ENCODE measurements at regions not wholly inside any gene's neighbourhood (a gene's known extent, or its start where the extent isn't known, plus 50 kb on each side); places are given as distances from the start of the nearest gene placed in this dataset.
"Not testable (repeated sequence)": the region's sequence is repeated elsewhere in the genome, so short reads cannot be mapped to it uniquely, and the experiment has no call there.

DNA sequence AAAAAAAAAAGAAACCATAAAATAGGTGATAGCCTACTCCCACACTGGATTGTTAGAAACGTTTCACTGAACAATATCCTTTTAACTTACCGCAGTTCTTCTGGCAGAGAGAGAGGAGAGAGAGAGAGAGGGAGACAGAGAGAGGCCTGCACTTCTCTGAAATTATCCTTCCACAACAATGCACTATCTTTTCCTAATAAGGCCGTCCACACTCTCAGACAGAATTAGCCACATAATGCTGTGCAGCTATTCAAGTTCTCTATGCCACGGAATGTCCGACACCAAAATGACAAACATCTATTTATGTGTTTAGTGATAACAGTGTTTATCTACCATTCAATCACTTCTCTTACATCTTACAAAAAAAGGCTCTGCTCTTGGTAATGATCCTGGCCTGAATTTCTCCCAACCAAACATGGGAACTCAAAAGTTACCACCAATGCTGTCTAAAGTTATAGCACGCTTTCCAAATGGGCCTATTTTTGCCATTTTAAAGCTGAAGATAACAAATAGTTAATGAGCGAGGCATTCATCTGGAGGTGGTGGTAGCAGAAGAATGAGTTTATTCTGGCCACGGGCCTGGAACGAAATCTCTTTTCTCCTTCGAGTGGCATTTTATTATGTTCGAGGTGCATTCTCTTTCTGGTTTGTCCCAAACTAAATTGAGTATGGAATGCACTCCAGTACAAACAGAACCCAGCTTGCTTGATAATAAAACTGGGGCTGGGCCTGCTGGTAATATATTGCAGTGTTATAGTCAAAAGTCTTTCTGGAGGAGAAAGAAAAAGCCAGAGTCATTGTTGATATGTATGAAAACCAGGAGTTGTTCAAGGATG, 160.2 kb upstream of the SVIL start:
- peak; percentile 54 for DNase-seq (ENCODE audit: low spot score)

DNA sequence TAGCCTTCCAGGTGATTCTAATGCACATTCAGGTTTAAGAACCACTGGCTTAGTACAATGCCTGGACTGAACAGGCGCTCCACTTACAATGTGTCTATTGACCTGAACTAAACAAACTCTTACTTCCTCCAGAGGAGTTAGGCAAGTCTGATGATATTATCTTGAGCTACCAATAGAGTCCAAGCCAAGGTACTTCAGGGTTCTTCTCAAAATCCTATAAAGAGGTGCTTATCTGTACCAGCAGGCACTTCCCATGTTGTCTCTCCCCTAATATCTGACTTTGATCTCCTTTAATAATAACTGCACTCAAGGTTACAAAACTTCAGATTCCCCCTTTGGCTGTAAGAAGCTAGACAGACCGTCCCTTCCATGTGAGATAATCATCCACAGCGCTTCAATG, 157.0 kb upstream of the SVIL start:
- no peak for DNase-seq (ENCODE audit: low spot score)

DNA sequence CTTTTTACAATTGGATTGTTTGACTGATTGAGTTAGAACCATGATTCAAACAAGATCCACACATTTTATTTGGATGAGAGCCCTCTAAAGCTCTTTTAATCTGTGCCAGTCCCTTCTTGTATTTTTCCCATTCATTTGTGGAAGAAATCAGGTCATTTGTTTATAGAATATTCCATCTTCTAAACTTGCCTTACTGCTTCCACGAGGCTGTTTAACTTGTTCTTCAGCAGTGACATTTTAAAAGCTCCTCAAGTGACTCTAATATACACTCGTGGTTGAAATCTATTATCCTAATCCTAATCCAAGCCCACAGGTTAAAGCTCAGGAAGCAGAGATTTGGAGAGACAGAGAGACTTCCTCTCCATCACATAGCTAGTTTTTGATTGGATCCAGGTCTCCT, 155.4 kb upstream of the SVIL start:
- no peak for DNase-seq (ENCODE audit: low spot score)

DNA sequence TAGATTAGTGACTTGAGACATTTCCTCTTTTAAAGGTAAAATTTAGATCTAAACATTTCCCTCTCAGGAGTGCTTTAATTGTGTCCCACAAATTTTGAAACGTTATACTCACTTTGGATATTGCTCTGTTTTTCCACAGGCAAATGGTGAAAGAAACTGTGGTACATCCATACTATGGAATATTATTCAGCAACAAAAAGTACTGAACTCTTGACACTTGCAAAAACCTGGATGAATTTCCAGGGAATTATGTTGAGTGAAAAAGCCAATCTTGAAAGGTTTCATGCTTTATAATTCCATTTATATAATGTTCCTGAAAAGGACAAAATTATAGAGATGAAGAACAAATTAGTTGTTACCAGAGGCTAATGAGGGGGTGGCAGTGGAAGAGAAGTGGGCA, 153.3 kb upstream of the SVIL start:
- DNase-seq (ENCODE audit: low spot score) = no peak

DNA sequence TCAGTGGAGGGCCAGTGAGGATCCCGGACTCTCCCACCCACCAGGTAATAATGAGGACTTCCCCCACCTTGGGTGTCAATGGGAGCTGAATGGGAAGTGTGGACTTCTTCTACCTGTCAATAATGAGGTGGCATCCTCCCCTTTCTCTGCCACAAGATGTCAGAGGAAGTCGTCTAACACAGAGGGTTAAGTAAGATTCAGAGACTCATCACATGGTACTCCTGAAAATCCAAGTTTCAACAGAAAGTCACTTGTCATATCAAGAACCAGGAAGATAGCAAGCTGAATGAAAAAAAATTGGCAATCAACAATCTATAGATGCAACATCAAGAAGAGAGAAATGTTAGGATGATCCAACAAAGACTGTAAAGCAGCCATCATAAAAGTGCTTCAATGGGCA, 150.9 kb upstream of the SVIL start:
- DNase-seq (ENCODE audit: low spot score) = no peak

DNA sequence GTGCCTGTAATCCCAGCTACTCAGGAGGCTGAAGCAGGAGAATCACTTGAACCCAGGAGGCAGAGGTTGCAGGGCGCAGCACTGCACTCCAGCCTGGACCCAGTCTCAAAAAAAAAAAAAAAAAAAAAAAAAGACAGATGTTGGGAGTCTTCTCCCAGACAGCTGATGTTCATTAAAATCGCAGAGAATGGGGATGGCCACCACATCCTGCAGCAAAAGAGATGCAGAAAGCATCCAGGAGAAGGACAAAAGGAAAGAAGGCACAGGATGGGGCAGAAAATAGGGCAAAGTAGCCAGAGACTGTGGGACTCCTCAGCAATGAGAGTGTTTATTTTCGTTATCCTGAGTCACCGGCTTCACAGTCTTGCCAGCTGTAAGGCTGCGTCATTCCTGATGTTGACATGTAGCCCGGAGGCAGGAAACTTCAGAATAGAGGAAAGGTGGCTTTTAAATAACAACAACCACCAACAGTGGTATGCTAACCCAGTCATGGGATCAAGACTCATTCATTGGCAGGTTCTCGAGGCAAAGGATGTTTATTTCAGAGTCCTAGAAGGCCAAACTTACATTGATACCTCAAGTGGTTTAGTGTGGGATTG, 149.5 kb upstream of the SVIL start:
- DNase-seq (ENCODE audit: low spot score) = peak; percentile 78

DNA sequence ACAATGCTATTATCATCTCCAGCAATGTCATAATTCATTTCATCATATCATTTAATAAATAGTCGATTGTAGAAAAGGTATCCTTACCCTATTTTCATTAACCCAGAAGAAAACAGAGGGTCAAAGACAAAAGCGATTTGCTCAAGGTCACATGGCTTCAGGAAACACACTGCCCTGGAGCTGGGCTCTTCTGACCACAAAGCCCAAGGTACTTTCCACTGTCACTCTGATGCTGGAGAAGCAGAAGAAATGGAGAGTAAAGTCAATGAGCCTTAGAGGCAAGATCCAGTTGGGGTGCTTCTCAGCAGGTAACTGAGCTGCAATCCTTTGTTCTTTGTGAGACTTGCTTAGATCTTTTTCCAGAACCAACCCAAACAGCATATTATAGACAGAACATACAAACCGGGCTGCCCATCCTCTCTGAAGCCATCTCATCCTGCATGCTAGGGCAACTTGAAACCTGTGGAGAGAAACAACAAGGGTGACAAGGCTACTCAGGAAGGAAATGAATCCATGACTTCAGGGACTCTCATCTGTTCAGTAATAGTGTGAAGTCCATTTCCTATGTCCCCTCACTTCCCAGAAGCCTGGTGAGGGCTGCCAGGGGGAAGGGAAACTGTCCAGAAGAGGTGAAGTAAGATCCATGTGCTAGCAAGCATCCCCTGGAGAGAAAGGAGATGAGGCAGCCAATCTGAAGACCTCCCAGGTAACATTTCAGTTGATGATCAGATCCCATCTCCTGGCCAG, 148.6 kb upstream of the SVIL start:
- no peak for DNase-seq (ENCODE audit: low spot score)

DNA sequence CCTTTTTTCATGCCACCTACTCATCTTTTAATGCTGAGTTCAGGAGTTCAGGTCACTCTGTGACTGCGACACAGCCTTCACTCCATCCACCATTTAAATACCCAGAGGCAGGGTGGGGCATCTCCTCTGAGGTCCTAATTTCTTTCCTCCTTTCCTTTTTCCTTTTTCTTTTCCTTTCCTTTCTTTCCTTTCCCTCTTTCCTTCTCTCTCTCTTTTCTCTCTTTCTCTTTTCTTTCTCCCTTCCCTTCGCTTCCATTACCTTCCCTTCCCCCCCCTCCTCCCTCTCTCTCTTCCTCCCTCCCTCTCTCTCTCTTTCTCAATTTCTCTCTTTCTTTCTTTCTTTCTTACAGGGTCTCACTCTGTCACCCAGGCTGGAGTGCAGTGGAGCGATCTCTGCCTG, 145.9 kb upstream of the SVIL start:
- DNase-seq (ENCODE audit: low spot score) = no peak

DNA sequence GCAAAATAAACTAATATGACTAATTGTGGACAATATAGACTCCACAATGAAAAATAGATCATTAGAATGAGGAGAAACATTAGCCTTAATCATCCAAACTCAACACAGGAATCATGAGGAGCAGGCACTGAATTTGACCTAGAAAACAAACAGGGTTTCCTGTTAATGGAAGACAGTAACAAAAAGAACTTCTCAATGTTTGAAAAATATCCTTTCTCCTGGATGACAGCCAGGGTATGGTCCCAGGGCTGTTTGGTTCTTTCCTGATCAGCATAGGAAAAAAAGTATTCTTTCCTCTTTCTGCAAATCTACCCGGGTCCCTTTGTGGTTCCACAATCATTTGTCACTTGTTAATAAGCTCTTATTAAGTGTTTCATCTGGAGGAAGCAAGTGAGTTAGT, 145.3 kb upstream of the SVIL start:
- no peak for DNase-seq (ENCODE audit: low spot score)

DNA sequence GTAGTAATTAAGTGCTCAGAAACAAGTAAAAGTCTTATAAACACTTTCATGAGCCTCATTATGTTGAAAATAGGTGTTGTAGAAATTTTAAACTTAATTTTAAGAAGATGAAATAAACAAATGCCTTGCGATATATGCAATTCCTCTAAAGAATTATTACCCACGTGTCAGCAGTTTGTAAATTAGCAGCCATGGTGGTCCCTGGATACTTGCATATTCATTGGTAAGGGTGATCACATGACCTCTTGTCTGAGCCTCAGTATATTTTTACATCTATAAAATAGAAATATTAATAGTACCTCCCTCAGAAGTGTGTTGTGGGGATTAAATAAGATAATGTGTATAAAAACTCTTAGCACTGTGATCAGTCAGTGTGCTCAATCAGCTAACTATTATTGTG, 141.5 kb upstream of the SVIL start:
- no peak for DNase-seq (ENCODE audit: low spot score)

DNA sequence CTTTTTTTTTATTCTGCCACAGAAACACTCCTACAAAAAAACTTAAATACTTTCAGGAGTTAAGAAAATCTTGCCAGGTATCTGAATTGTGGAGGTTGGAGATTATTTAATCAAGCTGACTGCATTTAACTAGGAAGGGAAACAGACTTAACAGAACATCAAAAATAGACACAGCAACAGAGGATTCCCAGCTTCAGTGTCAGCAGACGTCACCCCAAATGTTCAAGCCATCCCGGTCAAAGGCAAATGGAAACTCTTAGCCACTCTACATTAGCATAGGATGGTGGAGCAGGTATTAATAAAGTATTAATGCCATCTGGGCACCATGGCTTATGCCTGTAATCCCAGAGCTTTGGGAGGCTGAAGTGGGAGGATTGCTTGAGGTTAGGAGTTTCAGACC, 139.7 kb upstream of the SVIL start:
- DNase-seq (ENCODE audit: low spot score) = no peak

DNA sequence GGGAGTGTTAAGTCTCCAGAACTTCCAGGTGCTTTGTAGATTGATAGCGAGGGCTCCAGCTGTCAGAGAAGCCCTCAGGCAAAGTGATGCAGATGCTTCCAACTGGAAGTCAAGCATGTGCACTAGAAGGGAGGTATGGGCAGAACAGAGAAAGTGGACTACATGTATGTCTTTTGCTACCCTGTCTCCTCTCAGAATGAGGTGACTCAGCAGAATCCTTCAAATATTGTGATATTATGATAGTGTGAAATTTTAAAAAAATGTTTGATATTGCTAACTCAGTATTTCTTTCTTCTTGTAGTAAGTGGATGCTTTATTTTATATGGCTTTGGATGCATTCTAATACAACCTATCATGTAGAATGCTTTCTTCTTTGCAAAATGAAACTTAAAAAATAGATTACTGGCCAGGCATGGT, 138.9 kb upstream of the SVIL start:
- no peak for DNase-seq (ENCODE audit: low spot score)

DNA sequence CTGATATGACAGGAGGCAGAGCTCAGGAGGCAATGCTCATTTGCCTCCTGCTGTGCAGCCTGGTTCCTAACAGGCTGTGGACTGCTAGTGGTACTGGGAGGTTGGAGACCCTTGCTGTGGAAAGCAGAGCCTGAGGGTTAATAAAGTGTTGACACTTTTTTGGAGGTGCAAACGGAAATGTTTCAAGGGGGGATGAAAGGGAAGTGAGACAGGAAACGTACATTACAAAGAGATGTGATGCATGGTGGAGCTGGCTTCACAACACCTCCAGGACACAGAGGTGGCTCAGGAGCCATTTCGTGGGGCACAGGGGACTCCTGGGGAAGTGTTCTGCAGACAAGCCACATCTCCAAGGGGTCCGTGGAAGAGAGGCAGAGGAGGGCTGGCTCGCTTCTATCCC, 137.6 kb upstream of the SVIL start:
- no peak for DNase-seq (ENCODE audit: low spot score)

DNA sequence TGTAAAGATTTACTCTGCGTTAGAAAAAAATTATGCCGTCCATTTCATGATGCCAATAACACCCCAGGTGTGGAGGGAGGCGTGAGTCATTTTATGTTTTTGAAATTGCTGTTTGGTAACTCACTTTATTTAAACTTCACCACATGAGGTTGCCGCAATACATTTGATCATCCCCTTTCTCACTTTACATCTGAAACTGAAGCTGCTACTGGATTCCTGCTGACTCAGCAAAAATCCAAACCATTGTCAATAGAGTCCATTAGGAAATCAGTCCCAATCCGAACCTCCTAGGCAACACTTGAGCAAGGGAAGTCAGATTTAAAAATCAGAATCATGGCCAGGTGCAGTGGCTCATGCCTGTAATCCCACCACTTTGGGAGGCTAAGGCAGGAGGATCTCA, 136.6 kb upstream of the SVIL start:
- no peak for DNase-seq (ENCODE audit: low spot score)

DNA sequence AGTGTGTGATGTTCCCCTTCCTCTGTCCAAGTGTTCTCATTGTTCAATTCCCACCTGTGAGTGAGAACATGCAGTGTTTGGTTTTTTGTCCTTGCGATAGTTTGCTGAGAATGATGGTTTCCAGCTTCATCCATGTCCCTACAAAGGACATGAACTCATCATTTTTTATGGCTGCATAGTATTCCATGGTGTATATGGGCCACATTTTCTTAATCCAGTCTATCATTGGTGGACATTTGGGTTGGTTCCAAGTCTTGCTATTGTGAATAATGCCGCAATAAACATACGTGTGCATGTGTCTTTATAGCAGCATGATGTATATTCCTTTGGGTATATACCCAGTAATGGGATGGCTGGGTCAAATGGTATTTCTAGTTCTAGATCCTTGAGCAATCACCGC, 134.5 kb upstream of the SVIL start:
- DNase-seq (ENCODE audit: low spot score) = not testable (repeated sequence)

DNA sequence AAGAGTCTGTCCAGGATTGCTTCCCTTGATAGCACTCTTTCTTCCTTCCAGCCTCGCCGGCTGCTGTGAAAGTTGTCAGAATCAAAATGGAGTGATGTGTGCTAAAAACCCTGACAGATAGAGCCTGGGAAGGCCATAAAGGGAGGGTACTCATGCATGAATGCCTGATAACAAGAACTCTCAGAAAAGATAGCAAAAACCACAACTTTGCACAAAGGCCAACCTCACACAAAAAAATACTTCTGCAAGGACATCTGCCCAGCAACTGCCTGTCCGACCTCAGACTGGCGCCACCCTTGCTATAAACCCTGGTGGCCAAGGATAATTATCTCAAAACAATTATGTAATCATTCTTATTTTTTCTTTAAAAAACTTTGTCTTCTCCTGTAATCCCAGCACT, 133.2 kb upstream of the SVIL start:
- DNase-seq (ENCODE audit: low spot score) = no peak

DNA sequence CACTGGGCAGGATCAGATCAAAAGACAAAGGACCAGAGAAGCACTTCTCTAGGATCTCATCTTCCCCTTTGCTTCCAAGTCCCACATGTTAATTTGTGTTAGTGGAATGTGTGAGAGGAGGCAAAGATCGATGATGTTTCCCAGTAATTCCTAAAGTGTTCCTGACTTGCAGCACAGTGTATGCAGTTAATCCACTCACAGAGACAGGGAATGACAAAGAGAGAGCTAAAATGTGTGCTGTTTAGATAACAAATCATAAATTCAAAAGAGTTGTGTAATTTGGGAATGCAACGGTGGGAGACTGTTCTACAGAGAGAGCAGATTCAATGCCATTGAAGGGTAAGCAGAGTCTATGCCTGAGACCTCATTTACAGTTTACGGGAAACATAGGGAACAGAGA, 132.0 kb upstream of the SVIL start:
- no peak for DNase-seq (ENCODE audit: low spot score)

DNA sequence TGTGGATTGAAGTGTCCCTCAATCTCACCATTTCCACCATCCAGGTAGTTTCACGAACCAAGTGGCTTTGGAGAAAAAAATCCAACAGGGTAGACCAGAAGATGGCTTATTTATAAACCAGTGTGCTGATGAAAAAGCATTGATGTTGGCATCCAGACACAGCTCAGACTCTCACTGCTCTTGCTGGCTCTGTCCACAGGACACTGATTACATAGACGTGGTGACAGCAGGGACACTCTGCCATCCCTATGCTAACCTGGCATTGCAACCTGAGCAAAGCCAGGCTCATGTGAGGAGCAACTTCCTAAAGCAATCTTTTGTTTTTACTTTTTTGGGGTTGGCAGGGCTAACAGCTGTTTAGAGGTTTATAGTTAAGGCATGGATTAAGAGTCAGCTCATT, 130.6 kb upstream of the SVIL start:
- DNase-seq (ENCODE audit: low spot score) = no peak

DNA sequence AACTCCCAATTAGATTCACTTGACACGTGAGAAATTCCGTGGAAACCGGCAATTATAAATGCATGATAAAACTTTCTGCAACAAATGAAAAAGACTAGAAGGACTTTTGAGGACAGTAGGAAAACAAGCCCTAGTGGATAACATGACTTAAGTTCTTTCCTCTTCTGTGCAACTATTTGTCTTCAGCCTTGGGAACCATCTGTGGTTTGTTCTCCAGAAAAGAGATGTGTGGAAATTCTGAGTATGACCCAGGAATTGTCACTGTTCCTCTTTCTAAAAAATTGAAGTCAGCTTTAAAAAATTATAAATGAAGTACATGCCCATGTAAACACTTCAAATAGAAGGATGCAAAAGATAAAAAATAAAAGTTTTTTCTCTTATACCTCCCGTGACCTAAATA, 128.6 kb upstream of the SVIL start:
- DNase-seq (ENCODE audit: low spot score) = no peak

DNA sequence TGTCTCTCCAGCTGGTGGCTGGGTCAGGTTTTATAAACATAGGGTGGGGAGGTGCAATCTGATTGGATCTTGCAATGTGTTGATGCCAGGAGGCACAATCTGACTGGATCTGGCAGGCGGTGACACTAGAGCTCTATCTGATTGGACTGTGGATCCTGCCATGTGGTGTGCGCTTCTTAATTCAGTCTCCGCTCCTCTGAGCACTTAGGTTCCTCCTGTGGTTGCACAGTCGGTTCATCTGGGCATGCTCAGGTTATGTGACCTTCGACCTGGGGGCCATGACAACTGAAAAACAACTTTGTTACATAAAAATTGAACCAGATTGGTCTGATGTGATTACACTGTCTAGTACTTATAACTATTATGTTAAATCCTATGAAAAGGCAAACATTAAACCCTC, 127.1 kb upstream of the SVIL start:
- no peak for DNase-seq (ENCODE audit: low spot score)

DNA sequence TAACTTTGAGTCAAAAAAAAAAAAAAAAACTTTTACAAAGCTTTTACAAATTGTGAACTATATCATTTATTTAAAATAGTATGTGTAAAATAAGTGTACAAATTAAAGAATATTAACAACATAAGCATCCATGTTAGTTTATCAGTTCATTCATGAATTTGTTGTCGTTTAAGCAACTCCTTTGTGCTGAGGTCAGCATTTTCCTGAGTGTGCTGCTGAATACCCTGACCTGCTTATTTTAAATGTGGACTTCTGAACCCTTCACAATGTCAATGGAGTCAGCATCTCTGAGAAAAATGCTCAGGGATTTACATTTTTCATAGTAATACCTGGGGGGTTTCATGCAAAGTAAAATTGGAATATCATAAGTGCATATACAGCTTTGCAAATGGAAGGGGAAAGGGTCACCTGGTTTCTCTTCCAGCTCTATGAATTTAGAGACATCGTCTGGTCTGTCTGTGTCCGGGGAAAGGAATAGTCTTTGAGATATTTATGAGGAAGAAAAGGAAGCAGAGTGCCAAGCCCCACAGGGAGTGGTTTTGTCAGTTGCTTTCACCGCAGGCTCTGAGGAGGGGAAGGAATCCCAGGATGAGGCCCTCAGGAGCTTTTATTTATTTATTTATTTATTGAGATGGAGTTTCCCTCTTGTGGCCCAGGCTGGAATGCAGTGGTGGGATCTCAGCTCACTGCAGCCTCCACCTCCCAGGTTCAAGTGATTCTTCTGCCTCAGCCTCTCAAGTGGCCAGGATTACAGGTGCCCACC, 125.5 kb upstream of the SVIL start:
- no peak for DNase-seq (ENCODE audit: low spot score)

DNA sequence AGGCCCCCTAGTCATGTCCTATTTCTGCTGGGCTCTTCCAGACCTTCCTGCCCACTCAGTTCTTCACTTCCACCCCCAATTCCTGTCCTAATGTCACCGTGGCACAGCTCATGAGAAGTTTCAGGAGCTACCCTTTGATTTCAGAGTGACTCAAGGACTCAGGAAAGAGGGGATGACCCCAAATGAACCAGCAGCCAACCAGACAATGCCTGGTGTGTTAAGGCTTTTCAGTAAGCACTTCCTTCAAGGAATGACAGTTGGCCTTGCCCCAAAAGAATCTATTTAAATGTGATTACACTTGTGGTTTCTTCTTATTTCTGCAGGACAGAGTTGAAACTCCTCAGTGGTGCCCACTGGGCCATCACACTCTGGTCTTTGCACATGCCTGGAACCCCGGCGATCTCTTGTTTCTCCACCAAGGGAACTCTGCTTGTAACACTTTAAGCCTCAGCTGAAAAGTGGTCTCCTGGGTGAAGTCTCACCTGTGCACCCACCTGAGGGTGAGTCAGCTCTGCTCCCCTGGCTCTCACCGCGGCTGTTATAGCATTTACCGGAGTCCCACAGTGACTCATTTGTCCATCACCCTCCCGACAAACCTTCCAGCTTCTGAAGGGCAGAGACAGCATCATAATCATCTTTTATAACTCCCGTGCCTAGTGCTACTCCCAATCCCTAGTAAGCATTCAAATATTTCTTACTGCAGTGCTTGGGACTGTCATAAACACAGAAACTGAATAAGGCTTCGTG, 123.0 kb upstream of the SVIL start:
- DNase-seq (ENCODE audit: low spot score) = no peak
